ENCODE measurements at regions not wholly inside any gene's neighbourhood (a gene's known extent, or its start where the extent isn't known, plus 50 kb on each side); places are given as distances from the start of the nearest gene placed in this dataset.
"Not testable (repeated sequence)": the region's sequence is repeated elsewhere in the genome, so short reads cannot be mapped to it uniquely, and the experiment has no call there.

DNA sequence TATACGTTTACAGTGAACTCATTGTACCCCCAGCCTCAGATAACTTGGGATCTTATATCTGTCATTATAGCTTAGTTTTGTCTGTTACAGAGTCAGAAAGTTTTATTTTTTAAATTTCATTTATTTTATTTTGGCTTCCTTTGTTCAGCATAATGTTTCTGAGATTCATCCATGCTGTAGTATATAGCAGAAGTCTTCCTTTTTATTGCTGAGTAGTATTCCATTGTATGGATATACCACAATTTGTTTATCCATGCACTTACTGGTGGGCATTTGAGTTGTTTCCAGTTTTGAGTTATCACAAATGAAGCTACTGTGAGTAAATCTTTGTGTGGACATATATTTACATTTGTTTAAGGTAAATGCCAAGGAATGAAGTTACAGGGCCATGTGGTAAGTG is 122.3 kb downstream of the ADCYAP1 start:
- DNase-seq (ENCODE audit: low read depth) = no peak
- TF ChIP-seq, protein P1, sequence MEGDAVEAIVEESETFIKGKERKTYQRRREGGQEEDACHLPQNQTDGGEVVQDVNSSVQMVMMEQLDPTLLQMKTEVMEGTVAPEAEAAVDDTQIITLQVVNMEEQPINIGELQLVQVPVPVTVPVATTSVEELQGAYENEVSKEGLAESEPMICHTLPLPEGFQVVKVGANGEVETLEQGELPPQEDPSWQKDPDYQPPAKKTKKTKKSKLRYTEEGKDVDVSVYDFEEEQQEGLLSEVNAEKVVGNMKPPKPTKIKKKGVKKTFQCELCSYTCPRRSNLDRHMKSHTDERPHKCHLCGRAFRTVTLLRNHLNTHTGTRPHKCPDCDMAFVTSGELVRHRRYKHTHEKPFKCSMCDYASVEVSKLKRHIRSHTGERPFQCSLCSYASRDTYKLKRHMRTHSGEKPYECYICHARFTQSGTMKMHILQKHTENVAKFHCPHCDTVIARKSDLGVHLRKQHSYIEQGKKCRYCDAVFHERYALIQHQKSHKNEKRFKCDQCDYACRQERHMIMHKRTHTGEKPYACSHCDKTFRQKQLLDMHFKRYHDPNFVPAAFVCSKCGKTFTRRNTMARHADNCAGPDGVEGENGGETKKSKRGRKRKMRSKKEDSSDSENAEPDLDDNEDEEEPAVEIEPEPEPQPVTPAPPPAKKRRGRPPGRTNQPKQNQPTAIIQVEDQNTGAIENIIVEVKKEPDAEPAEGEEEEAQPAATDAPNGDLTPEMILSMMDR (conservative IDR thresholded peaks at IDR 0.05; ENCODE audit: low read depth, low read length) = no peak
- no peak overlapping the region for H3K4me3 ChIP-seq (ENCODE audit: low read length)

DNA sequence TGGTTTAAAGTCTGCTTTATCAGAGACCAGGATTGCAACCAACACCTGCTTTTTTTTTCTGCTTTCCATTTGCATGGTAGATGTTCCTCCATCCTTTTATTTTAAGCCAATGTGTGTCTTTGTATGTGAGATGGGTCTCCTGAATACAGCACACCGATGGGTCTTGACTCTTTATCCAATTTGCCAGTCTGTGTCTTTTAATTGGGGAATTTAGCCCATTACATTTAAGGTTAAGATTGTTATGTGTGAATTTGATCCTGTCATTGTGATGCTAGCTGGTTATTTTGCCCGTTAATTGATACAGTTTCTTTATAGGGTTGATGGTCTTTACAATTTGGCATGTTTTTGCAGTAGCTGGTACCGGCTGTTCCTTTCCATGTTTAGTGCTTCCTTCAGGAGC is 128.4 kb downstream of the ADCYAP1 start:
- H3K4me3 ChIP-seq (ENCODE audit: low read length); DNase-seq (ENCODE audit: low read depth): not testable (repeated sequence)

DNA sequence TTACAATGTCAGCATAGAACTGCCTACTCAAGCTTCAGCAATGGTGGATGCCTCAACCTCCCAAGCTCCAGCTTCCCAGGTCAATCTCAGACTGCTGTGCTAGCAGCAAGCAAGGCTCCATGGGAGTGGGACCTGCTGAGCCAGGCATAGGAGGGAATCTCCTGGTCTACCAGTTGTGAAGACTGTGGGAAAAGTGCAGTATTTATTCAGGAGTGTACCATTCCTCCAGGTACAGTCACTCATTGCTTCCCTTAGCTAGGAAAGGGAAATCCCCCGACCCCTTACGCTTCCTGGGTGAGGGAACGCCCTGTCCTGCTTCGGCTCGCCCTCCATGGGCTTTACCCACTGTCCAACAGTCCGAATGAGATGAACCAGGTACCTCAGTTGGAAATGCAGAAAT is 130.3 kb downstream of the ADCYAP1 start:
- no peak overlapping the region for H3K4me3 ChIP-seq (ENCODE audit: low read length)
- DNase-seq (ENCODE audit: low read depth) = no peak

DNA sequence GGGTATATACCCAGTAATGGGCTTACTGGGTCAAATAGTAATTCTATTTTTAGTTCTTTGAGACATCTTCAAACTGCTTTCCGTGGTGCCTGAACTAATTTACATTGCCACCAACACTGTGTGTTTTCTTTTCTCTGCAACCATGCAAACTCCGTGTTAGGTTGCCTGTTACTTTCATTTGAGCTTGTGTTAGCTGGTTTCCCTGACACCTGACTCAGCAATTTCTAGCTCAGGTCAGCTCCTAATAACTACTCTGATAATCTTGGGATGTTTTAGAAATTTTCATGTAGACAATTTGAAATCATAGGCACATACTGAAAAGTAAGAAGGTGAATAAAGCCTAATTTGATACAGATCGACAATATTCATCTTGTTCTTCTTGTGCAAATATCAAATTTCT is 132.3 kb downstream of the ADCYAP1 start:
- DNase-seq (ENCODE audit: low read depth) = no peak
- TF ChIP-seq, protein P1 (conservative IDR thresholded peaks at IDR 0.05; ENCODE audit: low read depth, low read length) = no peak

More for the DNA sequence above, 130.3 kb downstream of the ADCYAP1 start:
- TF ChIP-seq, protein P1 (conservative IDR thresholded peaks at IDR 0.05; ENCODE audit: low read depth, low read length) = no peak

DNA sequence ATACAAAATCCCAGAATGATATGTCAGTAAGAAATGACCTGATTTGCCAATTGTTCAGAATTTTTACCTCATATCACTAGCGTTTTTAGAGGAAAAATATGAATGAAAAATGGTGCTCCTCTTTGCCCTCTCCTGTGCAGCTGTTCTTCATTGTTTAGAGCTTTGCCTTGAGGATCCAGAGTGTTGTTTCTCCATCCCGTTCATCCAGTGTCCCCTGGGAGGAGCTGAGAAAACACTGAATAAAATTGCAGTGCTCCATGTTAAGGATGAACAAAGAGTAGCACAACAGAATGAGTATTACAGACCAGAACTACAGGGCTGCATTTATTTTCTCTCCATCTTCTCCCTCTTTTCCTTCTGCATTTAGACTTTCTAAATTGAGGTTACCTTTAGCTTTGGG is 133.1 kb downstream of the ADCYAP1 start:
- no peak overlapping the region for H3K4me3 ChIP-seq (ENCODE audit: low read length)
- no peak for DNase-seq (ENCODE audit: low read depth)
- TF ChIP-seq, protein P1 (conservative IDR thresholded peaks at IDR 0.05; ENCODE audit: low read depth, low read length) = no peak

More for the DNA sequence above, 132.3 kb downstream of the ADCYAP1 start:
- H3K4me3 ChIP-seq (ENCODE audit: low read length) = no peak overlapping the region

DNA sequence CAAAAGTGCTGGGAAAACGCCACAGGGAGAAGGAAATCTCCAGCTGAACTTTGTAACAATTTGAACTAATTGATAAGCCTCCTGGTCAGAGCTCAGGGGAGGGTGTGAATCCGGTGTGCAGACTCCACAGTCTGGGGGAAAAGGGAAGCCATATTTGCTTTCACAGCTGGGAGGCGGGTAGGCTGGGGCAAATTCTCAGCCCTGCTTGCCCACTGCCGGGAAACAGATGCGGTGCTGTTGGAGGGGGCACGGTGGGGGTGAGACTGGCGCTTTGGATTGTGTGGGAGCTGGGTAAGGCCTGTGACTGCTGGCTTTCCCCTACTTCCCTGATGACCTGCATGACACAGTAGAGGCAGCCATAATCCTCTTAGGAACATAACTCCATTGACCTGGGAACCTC is 134.8 kb downstream of the ADCYAP1 start:
- H3K4me3 ChIP-seq (ENCODE audit: low read length) = no peak overlapping the region
- TF ChIP-seq, protein P1 (conservative IDR thresholded peaks at IDR 0.05; ENCODE audit: low read depth, low read length) = no peak
- no peak for DNase-seq (ENCODE audit: low read depth)

DNA sequence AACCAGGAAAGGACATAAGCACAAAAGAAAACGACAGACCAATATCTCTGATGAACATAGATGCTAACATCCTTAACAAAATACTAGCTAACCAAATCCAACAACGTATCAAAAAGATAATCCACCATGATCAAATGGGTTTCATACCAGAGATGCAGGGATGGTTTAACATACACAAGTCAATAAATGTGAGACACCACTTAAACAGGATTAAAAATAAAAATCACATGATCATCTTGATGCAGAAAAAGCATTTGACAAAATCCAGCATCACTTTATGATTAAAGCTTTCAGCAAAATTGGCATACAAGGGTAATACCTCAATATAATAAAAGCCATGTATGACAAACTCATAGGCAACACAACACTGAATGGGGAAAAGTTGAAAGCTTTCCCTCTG is 138.4 kb downstream of the ADCYAP1 start:
- DNase-seq (ENCODE audit: low read depth); H3K4me3 ChIP-seq (ENCODE audit: low read length): not testable (repeated sequence)

DNA sequence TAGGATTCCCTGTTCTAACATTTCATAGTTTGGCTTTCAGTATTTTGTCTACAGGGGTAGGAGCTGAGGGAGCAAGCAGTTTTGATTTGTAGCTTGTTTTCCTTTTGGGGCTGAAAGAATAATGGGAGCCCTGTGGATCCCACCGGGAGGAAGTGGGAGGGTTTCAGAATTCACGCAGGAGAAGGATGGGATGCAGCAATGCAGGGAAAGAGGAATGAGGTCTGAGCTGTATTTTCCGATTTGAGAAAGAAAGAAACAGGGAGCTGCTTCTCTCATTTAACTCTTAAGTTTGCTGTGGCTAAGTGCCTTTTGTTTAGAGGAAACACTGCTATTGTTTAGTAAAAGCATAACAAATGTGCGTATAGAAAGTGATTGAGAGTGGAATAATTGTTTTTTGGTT is 141.0 kb downstream of the ADCYAP1 start:
- TF ChIP-seq, protein P1 (conservative IDR thresholded peaks at IDR 0.05; ENCODE audit: low read depth, low read length) = no peak
- H3K4me3 ChIP-seq (ENCODE audit: low read length) = no peak overlapping the region
- DNase-seq (ENCODE audit: low read depth) = no peak

Data from retinal pigment epithelial cell (primary cell).